ENCODE measurements at regions not wholly inside any gene's neighbourhood (a gene's known extent, or its start where the extent isn't known, plus 50 kb on each side); places are given as distances from the start of the nearest gene placed in this dataset.

- Histone ChIP-seq H3K36me3 (ENCODE audit: insufficient read depth, low read length) (no peaks in the 10 kb centered on the region), H3K4me3 (ENCODE audit: insufficient read depth, low read depth, low read length) (no peak overlapping the region), H3K4me1 (ENCODE audit: insufficient read depth, low read length) (no peaks in the 10 kb centered on the region), H2AFZ (ENCODE audit: low read depth, low read length) (no peak overlapping the region), H3K9ac (ENCODE audit: low read length) (no peak overlapping the region), H3K27ac (ENCODE audit: low read depth, low read length) (no peak overlapping the region), H3K79me2 (ENCODE audit: insufficient read depth, low read length) (no peaks in the 10 kb centered on the region), H3K4me2 (ENCODE audit: low read length) (no peak overlapping the region), H4K20me1 (ENCODE audit: insufficient read depth, low read length) (no peaks in the 10 kb centered on the region), H3K9me3 (ENCODE audit: insufficient read depth, low read depth, low read length) (no peaks in the 10 kb centered on the region), H3K27me3 (ENCODE audit: insufficient read depth, low read length) (no peaks in the 10 kb centered on the region)
- no peak for FAIRE-seq
- H3K36me3 Mint-ChIP-seq (ENCODE audit: low read depth, unreplicated experiment): no peaks in the 10 kb centered on the region
- no peaks in the 10 kb centered on the region for H3K27me3 Mint-ChIP-seq (ENCODE audit: low read depth, unreplicated experiment)
- H3K27ac Mint-ChIP-seq (ENCODE audit: unreplicated experiment): no peak overlapping the region
- DNase-seq (ENCODE audit: low read depth): no peak
- no peaks in the 10 kb centered on the region for H3K9me3 Mint-ChIP-seq (ENCODE audit: unreplicated experiment)
- peaks cover 5% of the 10 kb centered on the region for H3K4me1 Mint-ChIP-seq (ENCODE audit: low read depth, unreplicated experiment)
- H3K4me3 Mint-ChIP-seq (ENCODE audit: unreplicated experiment): no peak overlapping the region
- no peak for TF ChIP-seq EZH2 (IDR thresholded peaks at IDR 0.05; ENCODE audit: insufficient read depth, low read length)
- no peak for TF ChIP-seq CTCF (IDR thresholded peaks at IDR 0.05; ENCODE audit: insufficient read depth, low read depth, low read length)
Measured at GRCh38 chr4:171519457-171519856, 293.7 kb upstream of the GALNTL6 start.

GRCh38 chr4:171517883-171518282 lies 295.3 kb upstream of the GALNTL6 start:
- Histone ChIP-seq H4K20me1 (ENCODE audit: insufficient read depth, low read length) (no peaks in the 10 kb centered on the region), H3K36me3 (ENCODE audit: insufficient read depth, low read length) (no peaks in the 10 kb centered on the region), H3K9me3 (ENCODE audit: insufficient read depth, low read depth, low read length) (no peaks in the 10 kb centered on the region), H3K9ac (ENCODE audit: low read length) (no peak overlapping the region), H3K4me2 (ENCODE audit: low read length) (no peak overlapping the region), H3K79me2 (ENCODE audit: insufficient read depth, low read length) (no peaks in the 10 kb centered on the region), H3K27me3 (ENCODE audit: insufficient read depth, low read length) (no peaks in the 10 kb centered on the region), H3K4me3 (ENCODE audit: insufficient read depth, low read depth, low read length) (no peak overlapping the region), H2AFZ (ENCODE audit: low read depth, low read length) (no peak overlapping the region), H3K27ac (ENCODE audit: low read depth, low read length) (no peak overlapping the region), H3K4me1 (ENCODE audit: insufficient read depth, low read length) (no peaks in the 10 kb centered on the region)
- FAIRE-seq (no peak), DNase-seq (ENCODE audit: low read depth) (no peak)
- no peak for TF ChIP-seq EZH2 (IDR thresholded peaks at IDR 0.05; ENCODE audit: insufficient read depth, low read length)
- TF ChIP-seq CTCF (IDR thresholded peaks at IDR 0.05; ENCODE audit: insufficient read depth, low read depth, low read length): no peak
- no peaks in the 10 kb centered on the region for H3K9me3 Mint-ChIP-seq (ENCODE audit: unreplicated experiment)
- H3K27ac Mint-ChIP-seq (ENCODE audit: unreplicated experiment): no peak overlapping the region
- H3K27me3 Mint-ChIP-seq (ENCODE audit: low read depth, unreplicated experiment): no peaks in the 10 kb centered on the region
- no peaks in the 10 kb centered on the region for H3K36me3 Mint-ChIP-seq (ENCODE audit: low read depth, unreplicated experiment)
- H3K4me3 Mint-ChIP-seq (ENCODE audit: unreplicated experiment): no peak overlapping the region
- H3K4me1 Mint-ChIP-seq (ENCODE audit: low read depth, unreplicated experiment): peaks cover 5% of the 10 kb centered on the region

GRCh38 chr4:171516694-171517093 lies 296.5 kb upstream of the GALNTL6 start:
- no peak overlapping the region for H3K27ac ChIP-seq (ENCODE audit: low read depth, low read length)
- no peaks in the 10 kb centered on the region for H3K27me3 ChIP-seq (ENCODE audit: insufficient read depth, low read length)
- Mint-ChIP-seq H3K9me3 (ENCODE audit: unreplicated experiment) (no peaks in the 10 kb centered on the region), H3K4me3 (ENCODE audit: unreplicated experiment) (no peak overlapping the region), H3K27me3 (ENCODE audit: low read depth, unreplicated experiment) (no peaks in the 10 kb centered on the region), H3K4me1 (ENCODE audit: low read depth, unreplicated experiment) (peaks cover 5% of the 10 kb centered on the region), H3K27ac (ENCODE audit: unreplicated experiment) (no peak overlapping the region), H3K36me3 (ENCODE audit: low read depth, unreplicated experiment) (no peaks in the 10 kb centered on the region)
- no peaks in the 10 kb centered on the region for H3K79me2 ChIP-seq (ENCODE audit: insufficient read depth, low read length)
- H3K36me3 ChIP-seq (ENCODE audit: insufficient read depth, low read length): no peaks in the 10 kb centered on the region
- H3K9me3 ChIP-seq (ENCODE audit: insufficient read depth, low read depth, low read length): no peaks in the 10 kb centered on the region
- DNase-seq (ENCODE audit: low read depth) (no peak), FAIRE-seq (no peak)
- H2AFZ ChIP-seq (ENCODE audit: low read depth, low read length): no peak overlapping the region
- H4K20me1 ChIP-seq (ENCODE audit: insufficient read depth, low read length): no peaks in the 10 kb centered on the region
- H3K9ac ChIP-seq (ENCODE audit: low read length): no peak overlapping the region
- H3K4me3 ChIP-seq (ENCODE audit: insufficient read depth, low read depth, low read length): no peak overlapping the region
- H3K4me2 ChIP-seq (ENCODE audit: low read length): no peak overlapping the region
- H3K4me1 ChIP-seq (ENCODE audit: insufficient read depth, low read length): no peaks in the 10 kb centered on the region
- no peak for TF ChIP-seq EZH2 (IDR thresholded peaks at IDR 0.05; ENCODE audit: insufficient read depth, low read length)
- no peak for TF ChIP-seq CTCF (IDR thresholded peaks at IDR 0.05; ENCODE audit: insufficient read depth, low read depth, low read length)

All from astrocyte (in vitro differentiated cells and primary cell).